Muscle of leg (tissue), 3 donors: ENCODE measurements at regions not wholly inside any gene's neighbourhood (a gene's known extent, or its start where the extent isn't known, plus 50 kb on each side); places are given as distances from the start of the nearest gene placed in this dataset.

ENCODE experiments used
- DNase-seq: peaks from one replicate; pipeline ENCODE4 v3.0.0; 2013
- H3K27ac ChIP-seq: one replicate; pipeline ENCODE4 v1.5.1; 2013; ENCODE audit warnings: mild to moderate bottlenecking, low read length, control low read depth
- H3K27me3 ChIP-seq: one replicate; pipeline ENCODE4 v1.6.1; 2013; ENCODE audit warnings: low read length; ENCODE audit not compliant: control insufficient read depth, insufficient read depth
- H3K36me3 ChIP-seq: one replicate; pipeline ENCODE4 v1.6.1; 2013; ENCODE audit warnings: low read length; ENCODE audit not compliant: control insufficient read depth, insufficient read depth
- H3K4me1 ChIP-seq: one replicate; pipeline ENCODE4 v1.6.1; 2013; ENCODE audit warnings: low read length; ENCODE audit not compliant: control insufficient read depth, insufficient read depth
- H3K4me3 ChIP-seq: one replicate; pipeline ENCODE4 v1.5.1; 2013; ENCODE audit warnings: low read length, control low read depth
- H3K9me3 ChIP-seq: replicated peaks from 2 replicates; pipeline ENCODE4 v1.6.1; 2013; ENCODE audit warnings: low read depth, low read length; ENCODE audit not compliant: control insufficient read depth
- whole genome bisulfite sequencing: methylation state at CpG from one replicate; pipeline ENCODE4 v1.1.5; 2013; ENCODE audit warnings: missing lambda C conversion rate; ENCODE audit not compliant: insufficient coverage; 5-methylcytosine and 5-hydroxymethylcytosine counted together

- WGBS: 14% methylated on average over 1 of the region's 1 CpG
- H3K9me3 ChIP-seq: no peaks in the 10 kb centered on the region
- H3K4me3 ChIP-seq: no peak overlapping the region
- peaks cover 22% of the 10 kb centered on the region for H3K4me1 ChIP-seq
- DNase-seq: peak; percentile 20
- H3K27me3 ChIP-seq: no peaks in the 10 kb centered on the region
- peak overlapping the region; percentile 93 for H3K27ac ChIP-seq
- no peaks in the 10 kb centered on the region for H3K36me3 ChIP-seq
These were observed 80.3 kb upstream of the KCNMB2 start for GRCh38 chr3:178455946-178456345.

- no peaks in the 10 kb centered on the region for H3K36me3 ChIP-seq
- no peak overlapping the region for H3K4me3 ChIP-seq
- peak; percentile 71 for DNase-seq
- no peaks in the 10 kb centered on the region for H3K9me3 ChIP-seq
- peak overlapping the region; percentile 93 for H3K27ac ChIP-seq
- 29% methylated on average over 3 of the region's 7 CpGs for WGBS
- H3K27me3 ChIP-seq: no peaks in the 10 kb centered on the region
- peaks cover 22% of the 10 kb centered on the region for H3K4me1 ChIP-seq
These were observed 79.5 kb upstream of the KCNMB2 start for GRCh38 chr3:178456621-178457285.

GRCh38 chr3:178457511-178457910 lies 78.7 kb upstream of the KCNMB2 start:
- Histone ChIP-seq H3K4me3 (no peak overlapping the region), H3K27me3 (no peaks in the 10 kb centered on the region), H3K27ac (no peak overlapping the region), H3K36me3 (no peaks in the 10 kb centered on the region), H3K9me3 (no peaks in the 10 kb centered on the region), H3K4me1 (peaks cover 22% of the 10 kb centered on the region)
- no peak for DNase-seq
- WGBS: no CpG with 5 or more reads among the region's 2 CpGs

- H3K27me3 ChIP-seq: no peaks in the 10 kb centered on the region
- no peaks in the 10 kb centered on the region for H3K36me3 ChIP-seq
- peak overlapping the region; percentile 76 for H3K27ac ChIP-seq
- H3K4me3 ChIP-seq: no peak overlapping the region
- H3K4me1 ChIP-seq: peaks cover 22% of the 10 kb centered on the region
- no CpG with 5 or more reads among the region's 5 CpGs for WGBS
- peak; percentile 56 for DNase-seq
- no peaks in the 10 kb centered on the region for H3K9me3 ChIP-seq
These were observed 77.8 kb upstream of the KCNMB2 start for GRCh38 chr3:178458313-178459037.

GRCh38 chr3:178459038-178459410 lies 77.2 kb upstream of the KCNMB2 start:
- H3K36me3 ChIP-seq: no peaks in the 10 kb centered on the region
- no peaks in the 10 kb centered on the region for H3K9me3 ChIP-seq
- H3K27ac ChIP-seq: peak overlapping the region; percentile 76
- no peaks in the 10 kb centered on the region for H3K27me3 ChIP-seq
- no peak overlapping the region for H3K4me3 ChIP-seq
- no CpG with 5 or more reads among the region's 1 CpG for WGBS
- peak; percentile 88 for DNase-seq
- H3K4me1 ChIP-seq: peaks cover 22% of the 10 kb centered on the region

DNA sequence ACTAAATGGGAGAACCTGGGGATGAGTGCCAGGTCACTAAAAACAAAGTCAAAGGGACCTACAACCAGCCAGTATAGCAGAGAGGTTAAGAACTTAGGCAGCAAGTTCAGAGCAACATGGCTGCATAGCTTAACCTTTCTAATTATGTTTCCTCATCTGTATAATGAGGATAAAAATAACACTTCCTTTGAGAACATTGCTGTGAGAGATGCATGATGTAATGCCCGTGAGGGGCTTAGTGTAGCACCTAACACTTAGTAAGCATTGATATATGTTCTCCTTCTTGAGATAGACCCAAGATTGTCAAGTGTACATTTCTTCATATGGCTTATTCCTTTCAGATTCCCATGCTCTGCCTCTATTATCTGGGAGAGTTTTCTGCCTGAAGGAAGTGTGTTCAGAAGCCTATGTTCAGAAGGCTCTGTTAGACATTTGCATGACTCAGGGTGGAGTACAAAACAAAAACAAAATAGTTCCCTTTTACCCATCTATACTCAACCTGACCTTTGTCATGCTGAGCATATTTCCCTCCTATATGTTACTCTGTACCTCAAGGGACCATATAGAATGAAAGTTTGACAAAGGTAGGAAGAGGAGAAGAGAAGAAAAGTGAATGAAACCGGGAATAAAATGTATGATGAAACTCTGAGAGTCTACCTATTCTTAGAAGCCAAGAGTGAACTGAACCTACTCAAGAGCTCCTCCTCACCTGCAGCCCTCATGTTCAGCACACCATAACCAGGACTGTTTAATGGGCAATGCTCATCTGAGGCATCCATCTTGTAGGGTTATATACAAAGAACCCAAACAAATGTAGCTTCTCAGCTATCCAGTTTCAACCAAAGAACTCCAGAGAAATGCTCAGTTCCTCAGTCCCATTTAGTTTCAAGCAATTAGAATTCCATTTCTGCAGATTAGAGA lies 70.7 kb upstream of the KCNMB2 start:
- Histone ChIP-seq H3K27me3 (no peaks in the 10 kb centered on the region), H3K27ac (no peak overlapping the region), H3K9me3 (no peaks in the 10 kb centered on the region), H3K4me3 (no peak overlapping the region), H3K4me1 (no peaks in the 10 kb centered on the region), H3K36me3 (no peaks in the 10 kb centered on the region)
- no CpG with 5 or more reads among the region's 2 CpGs for WGBS
- DNase-seq: no peak

DNA sequence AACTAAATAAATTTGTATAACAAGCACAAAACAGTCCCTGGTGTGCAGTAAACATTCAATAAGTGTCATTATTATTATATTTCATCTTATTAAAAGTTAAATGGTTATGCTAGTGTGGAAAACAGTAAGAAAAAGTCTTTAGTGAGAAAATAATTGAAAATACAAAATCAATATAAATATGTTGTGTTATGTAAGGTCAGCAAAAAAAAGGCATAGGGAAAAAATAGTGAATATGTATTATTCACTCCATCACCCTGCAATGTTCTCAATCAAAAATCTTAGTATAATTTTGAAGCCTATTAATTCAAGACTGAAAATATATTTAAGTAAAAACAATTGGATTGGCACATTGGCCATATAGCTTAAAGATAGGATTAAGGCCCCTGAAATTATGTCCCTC lies 63.3 kb upstream of the KCNMB2 start:
- no peak overlapping the region for H3K4me3 ChIP-seq
- no peaks in the 10 kb centered on the region for H3K4me1 ChIP-seq
- no peaks in the 10 kb centered on the region for H3K36me3 ChIP-seq
- DNase-seq: no peak
- H3K9me3 ChIP-seq: no peaks in the 10 kb centered on the region
- H3K27ac ChIP-seq: no peak overlapping the region
- no peaks in the 10 kb centered on the region for H3K27me3 ChIP-seq

- H3K4me3 ChIP-seq: no peak overlapping the region
- H3K27ac ChIP-seq: no peak overlapping the region
- H3K9me3 ChIP-seq: no peaks in the 10 kb centered on the region
- H3K27me3 ChIP-seq: no peaks in the 10 kb centered on the region
- 0% methylated on average over 1 of the region's 4 CpGs for WGBS
- no peak for DNase-seq
- H3K36me3 ChIP-seq: no peaks in the 10 kb centered on the region
- H3K4me1 ChIP-seq: no peaks in the 10 kb centered on the region
These were observed 61.7 kb upstream of the KCNMB2 start for GRCh38 chr3:178474526-178474925.

GRCh38 chr3:178475062-178475461 lies 61.2 kb upstream of the KCNMB2 start:
- H3K4me1 ChIP-seq: no peaks in the 10 kb centered on the region
- H3K27me3 ChIP-seq: no peaks in the 10 kb centered on the region
- DNase-seq: no peak
- no peaks in the 10 kb centered on the region for H3K9me3 ChIP-seq
- no peaks in the 10 kb centered on the region for H3K36me3 ChIP-seq
- 85% methylated on average over 2 of the region's 3 CpGs for WGBS
- no peak overlapping the region for H3K27ac ChIP-seq
- no peak overlapping the region for H3K4me3 ChIP-seq

DNA sequence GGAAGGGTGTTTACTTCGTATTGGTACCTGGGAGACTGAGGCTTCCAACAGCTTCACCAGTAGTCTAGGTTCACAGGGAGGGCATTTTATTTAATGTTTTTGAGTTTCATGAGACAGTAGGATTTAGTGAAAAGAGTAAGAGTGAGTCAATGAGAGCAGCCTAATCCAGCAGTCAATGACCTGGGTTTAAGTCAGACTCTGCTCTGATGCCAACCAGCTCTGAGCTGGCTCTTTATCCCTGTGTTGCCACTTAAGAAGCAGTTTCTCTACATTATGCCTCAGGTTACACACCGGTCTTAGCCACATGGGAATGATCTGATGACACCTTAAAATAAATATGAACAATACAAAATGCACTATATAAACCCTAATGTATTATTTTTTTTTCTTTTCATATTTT lies 59.4 kb upstream of the KCNMB2 start:
- Histone ChIP-seq H3K4me3 (no peak overlapping the region), H3K27me3 (no peaks in the 10 kb centered on the region), H3K36me3 (no peaks in the 10 kb centered on the region), H3K27ac (no peak overlapping the region), H3K9me3 (no peaks in the 10 kb centered on the region), H3K4me1 (no peaks in the 10 kb centered on the region)
- no peak for DNase-seq
- 90% methylated on average over 1 of the region's 2 CpGs for WGBS
